Endometrial microvascular endothelial cells (primary cell): ENCODE measurements at regions not wholly inside any gene's neighbourhood (a gene's known extent, or its start where the extent isn't known, plus 50 kb on each side); places are given as distances from the start of the nearest gene placed in this dataset.
"Not testable (repeated sequence)": the region's sequence is repeated elsewhere in the genome, so short reads cannot be mapped to it uniquely, and the experiment has no call there.

Experiments used
- in situ Hi-C: cut with HindIII; loops from 2 replicates; pipeline ENCODE4 v1.10.0; 2017; ENCODE audit warnings: low sequenced_read_pairs, low pct_unique_long_range_greater_than_20kb; ENCODE audit errors: inconsistent ontology term

- in situ Hi-C loops: no loop called here
These were observed 61.9 kb upstream of the ADGRL2 start for GRCh38 chr1:81738875-81739274.

DNA sequence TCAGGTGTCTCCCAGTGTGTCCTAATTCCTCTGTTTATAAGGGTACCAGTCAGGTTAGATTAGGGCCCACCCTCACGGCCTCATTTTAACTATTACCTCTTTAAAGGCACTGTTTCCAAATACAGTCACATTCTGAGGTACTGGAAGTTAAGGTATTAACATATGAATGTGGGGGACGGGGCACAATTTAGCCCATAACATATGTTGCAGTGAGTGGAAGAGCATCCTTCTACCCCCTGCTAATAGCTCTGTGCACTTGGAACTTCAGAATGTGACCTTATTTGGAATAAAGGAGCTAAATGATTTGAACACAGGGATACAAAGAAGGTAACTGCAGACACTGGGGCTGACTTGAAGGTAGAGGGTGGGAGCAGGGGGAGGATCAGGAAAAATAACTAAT, 67.3 kb upstream of the ADGRL2 start:
- in situ Hi-C loops: no loop called here

GRCh38 chr1:81731989-81732388, 68.7 kb upstream of the ADGRL2 start:
- in situ Hi-C loops: no loop called here

GRCh38 chr1:81730881-81731280, 69.9 kb upstream of the ADGRL2 start:
- in situ Hi-C loops: no loop called here

DNA sequence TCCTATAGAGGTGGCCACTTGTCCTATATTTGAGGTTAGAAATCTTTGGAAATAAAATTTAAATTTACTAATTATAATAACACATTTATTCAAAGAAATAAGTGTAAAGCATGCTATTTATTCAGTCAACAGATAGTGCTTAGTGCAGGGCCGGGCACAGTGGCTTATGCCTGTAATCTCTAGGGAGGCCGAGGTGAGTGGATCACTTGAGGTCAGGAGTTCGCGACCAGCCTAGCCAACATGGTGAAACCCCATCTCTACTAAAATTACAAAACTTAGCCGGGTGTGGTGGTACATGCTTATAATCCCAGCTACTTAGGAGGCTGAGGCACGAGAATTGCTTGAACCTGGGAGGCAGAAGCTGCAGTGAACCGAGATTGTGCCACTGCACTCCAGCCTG, 70.4 kb upstream of the ADGRL2 start:
- in situ Hi-C loops: not testable (repeated sequence)

DNA sequence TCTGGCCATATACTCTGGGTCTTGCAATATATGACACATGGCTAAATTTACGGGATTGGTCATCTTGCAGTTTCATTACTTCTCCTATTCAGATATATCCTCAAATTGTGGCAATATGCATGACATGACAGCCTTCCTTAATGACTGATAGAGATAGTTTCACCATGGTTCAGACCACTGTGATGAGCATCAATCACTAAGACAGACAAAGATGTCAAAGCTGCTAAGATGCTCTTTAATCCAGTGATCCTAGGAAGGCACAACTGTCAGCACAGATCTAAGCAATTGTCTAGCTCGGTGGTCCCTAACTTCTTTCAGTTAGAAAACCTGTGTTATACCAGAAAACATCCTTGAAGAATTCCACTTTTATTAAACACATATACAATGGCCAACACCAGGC, 70.9 kb upstream of the ADGRL2 start:
- in situ Hi-C loops: no loop called here

GRCh38 chr1:81729239-81729638, 71.5 kb upstream of the ADGRL2 start:
- in situ Hi-C loops: no loop called here

DNA sequence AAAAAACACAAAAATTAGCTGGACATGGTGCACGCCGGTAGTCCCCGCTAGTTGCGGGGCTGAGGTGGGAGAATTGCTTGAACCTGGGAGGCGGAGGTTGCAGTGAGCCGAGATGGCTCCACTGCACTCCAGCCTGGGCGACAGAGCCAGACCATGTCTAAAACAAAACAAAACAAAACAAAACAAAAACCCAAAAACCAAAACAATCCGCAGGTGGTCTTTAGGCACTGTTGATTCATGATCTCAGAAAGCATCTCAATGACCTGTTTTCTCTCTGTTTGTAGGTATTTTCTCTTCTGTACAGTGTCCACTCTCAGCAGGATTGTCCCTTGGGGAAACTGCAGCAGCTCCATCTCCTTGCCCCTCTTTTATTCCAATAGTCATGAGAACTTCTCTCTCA, 74.9 kb upstream of the ADGRL2 start:
- in situ Hi-C loops: no loop called here

DNA sequence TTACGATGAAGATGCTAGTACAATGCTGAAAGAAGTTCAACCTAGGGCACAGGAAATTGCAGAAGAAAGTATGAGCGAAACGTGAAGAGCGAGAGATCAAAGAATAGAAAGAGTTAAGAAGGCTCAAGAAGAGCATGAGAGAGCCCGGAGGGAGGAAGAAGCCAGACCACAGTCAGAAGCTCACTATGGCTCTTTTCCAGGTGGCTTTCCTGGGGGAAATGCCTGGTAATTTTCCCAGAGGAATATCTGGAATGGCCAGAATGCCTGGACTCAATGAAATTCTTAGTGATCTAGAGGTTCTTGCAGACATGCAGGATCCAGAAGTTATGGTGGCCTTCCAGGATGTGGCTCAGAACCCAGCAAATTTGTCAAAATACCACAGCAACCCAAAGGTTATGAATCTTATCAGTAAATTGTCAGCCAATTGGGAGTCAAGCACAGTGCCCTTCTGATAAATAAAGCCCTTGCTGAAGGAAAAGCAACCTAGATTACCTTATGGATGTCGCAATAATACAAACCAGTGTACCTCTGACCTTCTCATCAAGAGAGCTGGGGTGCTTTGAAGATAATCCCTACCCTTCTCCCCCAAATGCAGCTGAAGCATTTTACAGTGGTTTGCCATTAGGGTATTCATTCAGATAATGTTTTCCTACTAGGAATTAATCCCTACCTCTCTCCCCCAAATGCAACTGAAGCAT, 78.0 kb upstream of the ADGRL2 start:
- in situ Hi-C loops: not testable (repeated sequence)

DNA sequence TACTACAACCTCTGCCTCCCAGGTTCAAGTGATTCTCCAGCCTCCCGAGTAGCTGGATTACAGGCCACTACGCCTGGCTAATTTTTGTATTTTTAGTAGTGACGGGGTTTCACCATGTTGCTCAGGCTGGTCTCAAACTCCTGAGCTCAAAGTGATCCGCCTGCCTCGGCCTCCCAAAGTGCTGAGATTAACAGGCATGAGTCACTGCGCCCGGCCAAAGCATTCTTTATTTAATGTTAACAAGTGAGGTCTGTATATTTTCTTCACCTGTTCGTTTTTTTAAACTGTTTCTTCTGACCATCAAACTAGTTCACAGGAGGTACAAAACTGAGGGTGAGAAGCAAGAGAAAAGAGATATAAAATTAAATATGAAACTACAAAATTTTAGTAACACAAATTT, 80.5 kb upstream of the ADGRL2 start:
- in situ Hi-C loops: not testable (repeated sequence)

- in situ Hi-C loops: no loop called here
These were observed 83.5 kb upstream of the ADGRL2 start for GRCh38 chr1:81717230-81717629.

DNA sequence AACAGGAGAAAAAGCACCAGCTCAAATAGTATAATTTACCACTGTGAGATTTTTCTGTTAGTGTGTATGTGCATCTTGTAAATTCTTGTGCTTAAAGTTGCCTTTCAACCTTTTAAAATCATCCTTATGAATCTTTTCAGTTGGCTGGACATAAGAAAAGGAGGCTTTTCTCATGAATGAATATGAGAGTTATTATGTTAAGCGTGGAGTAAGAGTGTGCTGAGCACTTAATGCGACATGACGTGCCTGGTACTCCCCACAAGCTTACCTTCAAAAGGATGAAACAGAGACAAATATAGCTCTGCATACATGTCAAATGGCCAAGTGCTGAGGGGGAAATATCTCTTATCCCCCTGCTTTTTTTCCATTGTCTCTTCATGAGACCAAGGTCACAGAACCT, 85.3 kb upstream of the ADGRL2 start:
- in situ Hi-C loops: no loop called here

DNA sequence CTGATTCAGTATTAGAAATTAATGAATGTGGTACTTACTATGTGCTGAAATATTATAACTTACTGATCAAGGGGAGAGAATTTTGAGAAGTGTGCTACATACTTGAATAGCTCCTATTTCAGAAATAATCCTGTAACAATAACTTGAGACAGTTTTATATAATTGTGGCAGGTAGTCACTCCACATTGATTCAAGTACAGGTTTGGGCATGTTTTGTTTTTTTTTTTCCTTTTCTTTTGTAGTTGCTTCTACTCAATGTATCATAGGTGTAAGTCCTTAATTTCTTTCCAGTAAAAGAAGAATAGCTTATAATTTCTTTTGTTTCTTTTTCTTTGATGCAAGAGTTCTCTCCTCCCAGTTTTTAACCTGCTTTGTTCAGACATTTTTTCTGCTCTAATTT, 86.1 kb upstream of the ADGRL2 start:
- in situ Hi-C loops: no loop called here

DNA sequence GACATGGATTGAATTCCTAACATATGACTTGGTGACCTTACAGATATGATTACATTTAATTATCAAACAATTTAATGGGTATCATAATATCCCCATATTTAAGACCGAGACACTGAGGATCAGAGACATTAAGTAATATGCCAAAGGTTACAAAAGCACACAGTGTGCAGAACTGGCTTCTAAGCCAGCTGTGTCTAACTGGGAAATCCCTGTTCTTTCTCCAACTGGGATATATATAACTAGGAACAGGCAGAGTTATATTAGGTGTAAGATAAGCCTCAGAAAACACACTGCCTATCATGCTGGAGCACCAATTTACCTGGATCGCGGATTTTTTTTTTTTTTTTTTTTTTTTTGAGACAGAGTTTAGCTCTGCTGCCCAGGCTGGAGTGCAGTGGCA, 88.3 kb upstream of the ADGRL2 start:
- in situ Hi-C loops: no loop called here

GRCh38 chr1:81710857-81711256, 89.9 kb upstream of the ADGRL2 start:
- in situ Hi-C loops: no loop called here

GRCh38 chr1:81708250-81708649, 92.5 kb upstream of the ADGRL2 start:
- in situ Hi-C loops: no loop called here

GRCh38 chr1:81706650-81707435, 93.9 kb upstream of the ADGRL2 start:
- in situ Hi-C loops: no loop called here

DNA sequence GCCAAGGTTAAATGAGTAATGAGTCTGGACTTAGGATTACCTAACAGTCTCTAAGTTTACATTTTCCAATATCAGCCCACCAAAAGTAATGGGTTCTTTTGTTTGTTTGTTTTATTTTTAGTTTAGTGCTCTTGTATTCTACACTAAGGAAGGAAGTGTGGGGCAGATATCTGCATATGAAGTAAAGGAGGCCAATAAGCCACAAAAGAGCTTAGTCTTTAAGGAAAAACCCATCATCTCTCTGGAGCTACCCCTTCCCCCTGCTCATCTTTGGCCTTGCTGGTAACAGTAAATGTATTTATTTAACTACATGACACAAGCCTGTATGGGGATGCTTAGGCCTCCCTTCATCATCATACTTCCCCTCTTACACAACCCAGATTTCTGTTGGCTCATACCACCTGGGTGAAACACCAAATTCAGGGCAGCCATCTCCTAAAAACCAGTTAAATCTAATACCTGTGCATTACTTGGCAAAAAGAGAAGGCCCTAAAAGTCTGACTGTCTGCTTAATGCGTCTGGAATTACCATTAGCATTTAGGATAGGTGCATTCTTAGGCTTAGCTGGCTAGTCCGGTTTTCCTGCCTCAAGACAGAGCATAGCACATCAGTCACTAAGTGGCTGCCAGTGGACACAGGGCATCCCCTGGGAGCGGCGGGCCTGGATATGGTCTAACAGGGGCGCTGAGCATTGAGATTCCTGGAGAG, 96.8 kb upstream of the ADGRL2 start:
- in situ Hi-C loops: no loop called here

DNA sequence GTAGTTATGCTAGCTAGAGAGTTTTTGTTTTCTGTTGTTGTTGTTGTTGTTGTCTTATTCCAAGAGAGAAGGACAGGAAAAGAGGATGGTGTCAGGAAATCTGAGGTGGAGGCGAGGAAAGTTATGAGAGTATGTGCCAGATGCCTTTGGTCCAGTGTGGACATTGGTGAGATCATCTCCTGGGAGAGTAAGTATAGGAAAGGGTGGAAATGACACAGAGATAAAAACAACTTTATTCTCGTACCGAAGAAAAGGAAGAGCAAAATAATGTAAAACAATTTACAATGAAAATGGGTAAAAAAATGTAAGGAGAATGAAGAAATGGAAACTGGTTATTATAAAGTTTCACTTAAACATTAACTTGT, 97.4 kb upstream of the ADGRL2 start:
- in situ Hi-C loops: no loop called here

DNA sequence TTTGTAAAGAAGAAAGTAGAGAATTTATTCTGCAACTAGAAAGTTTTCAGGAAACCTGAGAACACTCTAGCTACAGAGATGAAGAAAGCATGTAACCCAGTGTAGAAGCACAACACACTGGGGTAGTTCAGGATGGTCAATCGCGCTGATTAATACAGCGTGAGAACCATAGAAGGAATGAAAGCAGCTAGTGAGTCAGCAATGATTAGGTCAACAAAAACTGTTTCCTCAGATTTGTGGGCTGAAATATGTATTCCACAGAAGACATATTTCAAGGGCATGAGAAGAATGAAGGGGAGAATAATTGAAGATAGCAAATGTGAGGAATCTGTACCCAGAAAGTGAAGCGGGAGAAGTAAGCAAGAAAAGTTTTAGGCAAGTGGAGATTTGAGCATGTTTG, 97.8 kb upstream of the ADGRL2 start:
- in situ Hi-C loops: no loop called here
